Endothelial cell of umbilical vein (primary cell): ENCODE measurements at regions not wholly inside any gene's neighbourhood (a gene's known extent, or its start where the extent isn't known, plus 50 kb on each side); places are given as distances from the start of the nearest gene placed in this dataset.

Experiments used
- BruUV-seq: library from RNA; stranded (reverse); fragments of 400-500 nt; replicated peaks from 2 replicates; lab custom pipeline; 2021; lab: Mats Ljungman, UMichigan
- CTCF ChIA-PET: fragments of 300-600, 350-600 bp; sonication (Branson Sonifier 250); formaldehyde crosslinking; loops from one replicate; lab custom pipeline; 2021; ENCODE audit warnings: antibody characterized with exemption, inconsistent platforms; lab: Charles Lee
- POLR2A ChIA-PET: fragments of 300-600, 350-600 bp; sonication (Branson Sonifier 250); formaldehyde crosslinking; loops from one replicate; lab custom pipeline; 2021; ENCODE audit warnings: antibody characterized with exemption, inconsistent platforms; lab: Charles Lee
- DNase-seq: peaks from one replicate; pipeline ENCODE4 v3.0.0-alpha.2; 2011; ENCODE audit warnings: low read depth, low spot score
- FAIRE-seq: peaks from 2 replicates; lab custom pipeline; 2011; peaks lifted over from hg19 to GRCh38; lab: Jason Lieb, UNC
- H2AFZ ChIP-seq: 2 replicates; pipeline ENCODE4 v1.6.0; 2012; ENCODE audit warnings: low read depth, low read length, control low read depth, inconsistent platforms
- H3K27ac ChIP-seq: 2 replicates; pipeline ENCODE4 v1.5.1; 2011; ENCODE audit warnings: low read depth, mild to moderate bottlenecking, control low read depth, low read length, moderate library complexity; ENCODE audit not compliant: insufficient read depth
- H3K27me3 ChIP-seq, 2 experiments: 2 replicates each; pipeline versions ENCODE4 v1.6.0 to v1.6.1; 2011; ENCODE audit warnings: low read length in 2 of 2, mixed read lengths in 1 of 2; ENCODE audit not compliant: control insufficient read depth in 2 of 2, insufficient read depth in 2 of 2
- H3K36me3 ChIP-seq, 2 experiments: 2 replicates in 1 of 2; 3 replicates in 1 of 2; pipeline ENCODE4 v1.5.1; 2011; ENCODE audit warnings: low read length in 2 of 2, mild to moderate bottlenecking in 1 of 2, moderate library complexity in 1 of 2; ENCODE audit not compliant: control insufficient read depth in 2 of 2, insufficient read depth in 2 of 2; ENCODE audit errors: extremely low read depth in 1 of 2
- H3K4me1 ChIP-seq: 3 replicates; pipeline ENCODE4 v1.5.1; 2011; ENCODE audit warnings: mild to moderate bottlenecking, low read length; ENCODE audit not compliant: control insufficient read depth, insufficient read depth; ENCODE audit errors: extremely low read depth
- H3K4me2 ChIP-seq: 2 replicates; pipeline ENCODE4 v1.6.1; 2011; ENCODE audit warnings: low read length, control low read depth, mixed read lengths; ENCODE audit not compliant: insufficient read depth
- H3K4me3 ChIP-seq, 3 experiments: fragments of 200-600 bp in 1 of 3; sonication (generic), shearing (Covaris generic) in 1 of 3; replicated peaks in 1 of 3; 2 replicates each; pipeline ENCODE4 v1.5.1; 2011 to 2016; ENCODE audit warnings: control low read depth in 3 of 3, low read length in 3 of 3, mild to moderate bottlenecking in 2 of 3, inconsistent platforms in 1 of 3, low read depth in 1 of 3, moderate library complexity in 1 of 3; ENCODE audit not compliant: insufficient read depth in 1 of 3
- H3K79me2 ChIP-seq: 2 replicates; pipeline ENCODE4 v1.6.0; 2012; ENCODE audit warnings: low read length, inconsistent platforms; ENCODE audit not compliant: control insufficient read depth, insufficient read depth
- H3K9ac ChIP-seq: replicated peaks from 2 replicates; pipeline ENCODE3; 2011; ENCODE audit warnings: low read length, control low read depth; ENCODE audit not compliant: insufficient read depth; ENCODE audit errors: extremely low read depth
- H3K9me1 ChIP-seq: replicated peaks from 3 replicates; pipeline ENCODE4 v1.6.0; 2011; ENCODE audit warnings: mild to moderate bottlenecking, low read length; ENCODE audit not compliant: control insufficient read depth, insufficient read depth; ENCODE audit errors: extremely low read depth
- H3K9me3 ChIP-seq: replicated peaks from 2 replicates; pipeline ENCODE4 v1.5.1; 2012; ENCODE audit warnings: low read length, inconsistent platforms; ENCODE audit not compliant: control insufficient read depth, insufficient read depth
- H4K20me1 ChIP-seq: replicated peaks from 2 replicates; pipeline ENCODE3; 2011; ENCODE audit warnings: mild to moderate bottlenecking, low read length; ENCODE audit not compliant: control insufficient read depth, insufficient read depth; ENCODE audit errors: extremely low read depth
- FOS ChIP-seq: IDR thresholded peaks from 2 replicates; pipeline ENCODE4 v1.6.1; 2011; ENCODE audit warnings: mild to moderate bottlenecking, low read length, moderate library complexity, borderline replicate concordance; ENCODE audit not compliant: insufficient read depth
- GATA2 ChIP-seq: IDR thresholded peaks from 2 replicates; pipeline ENCODE4 v1.7.0; 2011; ENCODE audit warnings: low read depth, mild to moderate bottlenecking, moderate library complexity, mixed read lengths, low read length; ENCODE audit not compliant: insufficient read length, insufficient read depth
- JUN ChIP-seq: IDR thresholded peaks from 2 replicates; pipeline ENCODE4 v1.6.1; 2011; ENCODE audit warnings: borderline replicate concordance, low read depth; ENCODE audit not compliant: insufficient read length, insufficient read depth
- MYC ChIP-seq: IDR thresholded peaks from one replicate; pipeline ENCODE4 v1.6.1; 2011; ENCODE audit warnings: mild to moderate bottlenecking, low read depth, low read length
- POLR2AphosphoS5 ChIP-seq: IDR thresholded peaks from 2 replicates; pipeline ENCODE4 v1.6.1; 2012; ENCODE audit warnings: low read depth, mild to moderate bottlenecking, control low read depth, low read length, moderate library complexity; ENCODE audit not compliant: insufficient read depth
- dilution Hi-C: fragments of 300-500 bp; cut with MboI; formaldehyde crosslinking; loops from one replicate; pipeline ENCODE4 v1.15.0; 2019; ENCODE audit warnings: low sequenced_read_pairs; ENCODE audit not compliant: extremely low pct_ligation_motif_present
- intact Hi-C: fragments of 100-400 bp; cut with micrococcal nuclease; formaldehyde crosslinking; loops from one replicate; pipeline ENCODE4 v1.10.0; 2022
- TF ChIP-seq, protein P1 (sequence below), 2 donors: IDR thresholded peaks; 1 replicate in 1 of 2; 2 replicates in 1 of 2; pipeline ENCODE4 v1.5.1; 2011; ENCODE audit warnings: low read length in 2 of 2, mild to moderate bottlenecking in 2 of 2, moderate library complexity in 2 of 2, control low read depth in 1 of 2, inconsistent platforms in 1 of 2, low read depth in 1 of 2; ENCODE audit not compliant: insufficient read depth in 1 of 2; ENCODE audit errors: extremely low read depth in 1 of 2
- TF ChIP-seq, protein P2 (sequence below): IDR thresholded peaks from 2 replicates; pipeline ENCODE4 v1.6.1; 2011; ENCODE audit not compliant: insufficient read depth, insufficient read length

DNA sequence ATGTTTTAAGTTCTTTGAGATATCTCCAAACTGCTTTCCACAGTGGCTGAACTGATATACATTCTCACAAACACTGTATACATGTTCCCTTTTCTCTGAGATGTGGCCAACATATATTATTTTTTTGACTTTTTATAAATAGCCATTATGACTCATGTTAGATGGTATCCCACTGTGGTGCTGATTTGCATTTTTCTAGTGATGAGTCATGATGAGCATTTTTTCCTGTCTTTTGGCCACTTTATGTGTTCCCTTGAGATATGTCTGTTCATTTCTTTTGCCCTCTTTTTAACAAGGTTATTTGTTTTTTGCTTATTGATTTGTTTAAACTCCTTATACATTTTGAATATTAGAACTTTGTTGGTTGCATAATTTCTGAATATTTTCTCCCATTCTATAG is 1055.1 kb downstream of the NXPH1 start:
- intact Hi-C loops (no loop called here), dilution Hi-C loops (no loop called here)
- Histone ChIP-seq H2AFZ (no peak overlapping the region), H3K4me2 (peak overlapping the region; percentile 8), H3K4me3 (no peak overlapping the region), H3K4me1 (peaks cover 10% of the 10 kb centered on the region), H3K36me3 (no peaks in the 10 kb centered on the region), H3K9me1 (no peaks in the 10 kb centered on the region), H4K20me1 (no peaks in the 10 kb centered on the region), H3K27me3 (no peaks in the 10 kb centered on the region), H3K27ac (no peak overlapping the region), H3K9me3 (no peaks in the 10 kb centered on the region), H3K79me2 (no peaks in the 10 kb centered on the region), H3K9ac (no peak overlapping the region)
- DNase-seq (peak; percentile 65), FAIRE-seq (peak; percentile 94)
- ChIA-PET CTCF (no interaction called here), POLR2A (no interaction called here)
- BruUV-seq, result no TSS peak
- peak; percentile 42 for TF ChIP-seq GATA2
- TF ChIP-seq, protein P1, sequence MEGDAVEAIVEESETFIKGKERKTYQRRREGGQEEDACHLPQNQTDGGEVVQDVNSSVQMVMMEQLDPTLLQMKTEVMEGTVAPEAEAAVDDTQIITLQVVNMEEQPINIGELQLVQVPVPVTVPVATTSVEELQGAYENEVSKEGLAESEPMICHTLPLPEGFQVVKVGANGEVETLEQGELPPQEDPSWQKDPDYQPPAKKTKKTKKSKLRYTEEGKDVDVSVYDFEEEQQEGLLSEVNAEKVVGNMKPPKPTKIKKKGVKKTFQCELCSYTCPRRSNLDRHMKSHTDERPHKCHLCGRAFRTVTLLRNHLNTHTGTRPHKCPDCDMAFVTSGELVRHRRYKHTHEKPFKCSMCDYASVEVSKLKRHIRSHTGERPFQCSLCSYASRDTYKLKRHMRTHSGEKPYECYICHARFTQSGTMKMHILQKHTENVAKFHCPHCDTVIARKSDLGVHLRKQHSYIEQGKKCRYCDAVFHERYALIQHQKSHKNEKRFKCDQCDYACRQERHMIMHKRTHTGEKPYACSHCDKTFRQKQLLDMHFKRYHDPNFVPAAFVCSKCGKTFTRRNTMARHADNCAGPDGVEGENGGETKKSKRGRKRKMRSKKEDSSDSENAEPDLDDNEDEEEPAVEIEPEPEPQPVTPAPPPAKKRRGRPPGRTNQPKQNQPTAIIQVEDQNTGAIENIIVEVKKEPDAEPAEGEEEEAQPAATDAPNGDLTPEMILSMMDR (IDR thresholded peaks at IDR 0.05; ENCODE audit: extremely low read depth in 1 of 2, insufficient read depth in 1 of 2, low read depth in 1 of 2, low read length in 2 of 2), result no peak
- TF ChIP-seq, protein P2, sequence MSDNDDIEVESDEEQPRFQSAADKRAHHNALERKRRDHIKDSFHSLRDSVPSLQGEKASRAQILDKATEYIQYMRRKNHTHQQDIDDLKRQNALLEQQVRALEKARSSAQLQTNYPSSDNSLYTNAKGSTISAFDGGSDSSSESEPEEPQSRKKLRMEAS, result no peak
- TF ChIP-seq JUN, result peak; percentile 92
- TF ChIP-seq FOS, result peak; percentile 95

DNA sequence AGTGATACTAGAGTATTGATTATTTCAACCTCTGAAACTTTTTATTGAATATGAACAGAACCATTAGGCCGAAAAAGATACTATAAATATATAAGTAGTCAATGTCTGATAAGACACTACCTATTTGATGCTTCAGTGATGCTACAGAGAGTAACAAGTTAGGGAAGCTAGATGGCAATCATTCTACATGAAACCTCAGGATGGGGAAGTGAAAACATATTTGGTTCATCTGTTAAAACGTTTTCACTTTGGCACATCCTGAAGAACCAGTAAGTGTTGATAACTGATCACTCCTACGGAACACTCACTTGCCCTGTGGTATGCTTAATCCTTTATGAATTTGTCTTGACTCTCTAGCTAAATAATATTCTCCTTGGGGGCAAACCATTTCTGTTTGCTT is 1064.9 kb downstream of the NXPH1 start:
- H3K4me2 ChIP-seq, result no peak overlapping the region
- no peaks in the 10 kb centered on the region for H3K79me2 ChIP-seq
- BruUV-seq, result no TSS peak
- no peak overlapping the region for H3K4me3 ChIP-seq
- H3K4me1 ChIP-seq, result no peaks in the 10 kb centered on the region
- no peaks in the 10 kb centered on the region for H3K9me1 ChIP-seq
- no peaks in the 10 kb centered on the region for H3K36me3 ChIP-seq
- H3K9ac ChIP-seq, result no peak overlapping the region
- TF ChIP-seq, protein P1 (IDR thresholded peaks at IDR 0.05; ENCODE audit: extremely low read depth in 1 of 2, insufficient read depth in 1 of 2, low read depth in 1 of 2, low read length in 2 of 2), result no peak
- TF ChIP-seq MYC, result no peak
- no peak for TF ChIP-seq POLR2AphosphoS5
- no peak for TF ChIP-seq GATA2
- ChIA-PET POLR2A (no interaction called here), CTCF (no interaction called here)
- no peak overlapping the region for H3K27ac ChIP-seq
- intact Hi-C loops, result no loop called here
- DNase-seq (no peak), FAIRE-seq (no peak)
- no peak overlapping the region for H2AFZ ChIP-seq
- H3K27me3 ChIP-seq, result no peaks in the 10 kb centered on the region
- H3K9me3 ChIP-seq, result no peaks in the 10 kb centered on the region
- dilution Hi-C loops, result no loop called here
- no peaks in the 10 kb centered on the region for H4K20me1 ChIP-seq
